Tibial nerve (tissue), 4 donors: ENCODE measurements at regions not wholly inside any gene's neighbourhood (a gene's known extent, or its start where the extent isn't known, plus 50 kb on each side); places are given as distances from the start of the nearest gene placed in this dataset.

Experiments used
- DNase-seq, 2 donors: peaks; one replicate each; pipeline ENCODE4 v3.0.0-alpha.2; 2019; ENCODE audit warnings: low spot score in 2 of 2
- H3K27ac ChIP-seq, 4 donors: fragments of 200-600 bp; sonication (generic) in 3 of 4; one replicate each; pipeline ENCODE4 v1.5.1; 2017 to 2019; ENCODE audit warnings: mild to moderate bottlenecking in 1 of 4
- H3K27me3 ChIP-seq, 2 donors: fragments of 200-600 bp; sonication (generic) in 1 of 2; one replicate each; pipeline versions ENCODE4 v1.5.1 to v1.6.0; 2017 to 2019
- H3K36me3 ChIP-seq, 3 donors: fragments of 200-600 bp; sonication (generic); one replicate each; pipeline ENCODE4 v1.5.1; 2018 to 2019
- H3K4me1 ChIP-seq, 4 donors: fragments of 200-600 bp; sonication (generic) in 3 of 4; one replicate each; pipeline ENCODE4 v1.5.1; 2017 to 2019
- H3K4me3 ChIP-seq, 4 donors: fragments of 200-600 bp; sonication (generic) in 3 of 4; one replicate each; pipeline ENCODE4 v1.5.1; 2017 to 2019; ENCODE audit warnings: mild to moderate bottlenecking in 1 of 4, moderate library complexity in 1 of 4
- H3K9me3 ChIP-seq, 4 donors: fragments of 200-600 bp; sonication (generic) in 3 of 4; one replicate each; pipeline ENCODE4 v1.5.1; 2017 to 2019
- EP300 ChIP-seq, 2 donors: sonication (generic); formaldehyde crosslinking; IDR thresholded peaks; one replicate each; pipeline ENCODE4 v1.6.1; 2017; ENCODE audit warnings: antibody characterized with exemption in 2 of 2, mild to moderate bottlenecking in 1 of 2
- POLR2A ChIP-seq, 2 donors: fragments of 450-650 bp; IDR thresholded peaks; one replicate each; pipeline ENCODE4 v1.6.1; 2017; ENCODE audit warnings: antibody characterized with exemption in 2 of 2, mild to moderate bottlenecking in 2 of 2, moderate library complexity in 2 of 2
- WGBS, 2 donors: methylation state at CpG; one replicate each; pipeline ENCODE4 v1.1.5; 2018; 5-methylcytosine and 5-hydroxymethylcytosine counted together
- TF ChIP-seq, protein P1 (sequence below), 5 experiments: fragments of 200-600 bp in 3 of 5; fragments of 450-650 bp in 2 of 5; sonication (generic) in 3 of 5; IDR thresholded peaks; one replicate each; pipeline ENCODE4 v1.5.1; 2016 to 2019; ENCODE audit warnings: antibody characterized with exemption in 5 of 5, mild to moderate bottlenecking in 3 of 5, moderate library complexity in 2 of 5

- no peaks in the 10 kb centered on the region for H3K27me3 ChIP-seq
- H3K27ac ChIP-seq = no peak overlapping the region
- TF ChIP-seq, protein P1, sequence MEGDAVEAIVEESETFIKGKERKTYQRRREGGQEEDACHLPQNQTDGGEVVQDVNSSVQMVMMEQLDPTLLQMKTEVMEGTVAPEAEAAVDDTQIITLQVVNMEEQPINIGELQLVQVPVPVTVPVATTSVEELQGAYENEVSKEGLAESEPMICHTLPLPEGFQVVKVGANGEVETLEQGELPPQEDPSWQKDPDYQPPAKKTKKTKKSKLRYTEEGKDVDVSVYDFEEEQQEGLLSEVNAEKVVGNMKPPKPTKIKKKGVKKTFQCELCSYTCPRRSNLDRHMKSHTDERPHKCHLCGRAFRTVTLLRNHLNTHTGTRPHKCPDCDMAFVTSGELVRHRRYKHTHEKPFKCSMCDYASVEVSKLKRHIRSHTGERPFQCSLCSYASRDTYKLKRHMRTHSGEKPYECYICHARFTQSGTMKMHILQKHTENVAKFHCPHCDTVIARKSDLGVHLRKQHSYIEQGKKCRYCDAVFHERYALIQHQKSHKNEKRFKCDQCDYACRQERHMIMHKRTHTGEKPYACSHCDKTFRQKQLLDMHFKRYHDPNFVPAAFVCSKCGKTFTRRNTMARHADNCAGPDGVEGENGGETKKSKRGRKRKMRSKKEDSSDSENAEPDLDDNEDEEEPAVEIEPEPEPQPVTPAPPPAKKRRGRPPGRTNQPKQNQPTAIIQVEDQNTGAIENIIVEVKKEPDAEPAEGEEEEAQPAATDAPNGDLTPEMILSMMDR (IDR thresholded peaks at IDR 0.05) = no peak
- TF ChIP-seq POLR2A (IDR thresholded peaks at IDR 0.05) (no peak), EP300 (IDR thresholded peaks at IDR 0.05) (no peak)
- H3K36me3 ChIP-seq = no peaks in the 10 kb centered on the region
- 79 to 90% methylated on average over 1 of the region's 1 CpG for WGBS, 2 donors
- no peaks in the 10 kb centered on the region for H3K9me3 ChIP-seq
- no peaks in the 10 kb centered on the region for H3K4me1 ChIP-seq
- no peak overlapping the region for H3K4me3 ChIP-seq
- DNase-seq = no peak
Measured at GRCh38 chr5:167598166-167598565, 693.3 kb upstream of the WWC1 start.

- H3K27me3 ChIP-seq = no peaks in the 10 kb centered on the region
Measured at GRCh38 chr5:167602067-167602466, 689.4 kb upstream of the WWC1 start.

GRCh38 chr5:167603135-167603534 is 688.3 kb upstream of the WWC1 start:
- Histone ChIP-seq H3K27ac (no peak overlapping the region), H3K36me3 (no peaks in the 10 kb centered on the region), H3K4me1 (no peaks in the 10 kb centered on the region), H3K4me3 (no peak overlapping the region), H3K27me3 (no peaks in the 10 kb centered on the region), H3K9me3 (no peaks in the 10 kb centered on the region)
- TF ChIP-seq EP300 (IDR thresholded peaks at IDR 0.05) = no peak
- no peak for TF ChIP-seq POLR2A (IDR thresholded peaks at IDR 0.05)
- TF ChIP-seq, protein P1 (IDR thresholded peaks at IDR 0.05) = no peak
- 83 to 86% methylated on average over 4 of the region's 4 CpGs for WGBS, 2 donors
- DNase-seq = no peak

More at GRCh38 chr5:167602067-167602466, 689.4 kb upstream of the WWC1 start:
- Histone ChIP-seq H3K4me3 (peak overlapping the region in 1 of 4 donors; percentile 0), H3K4me1 (no peaks in the 10 kb centered on the region), H3K27ac (no peak overlapping the region), H3K9me3 (no peaks in the 10 kb centered on the region), H3K36me3 (no peaks in the 10 kb centered on the region)
- no peak for DNase-seq
- no peak for TF ChIP-seq EP300 (IDR thresholded peaks at IDR 0.05)
- TF ChIP-seq, protein P1 (IDR thresholded peaks at IDR 0.05) = no peak
- TF ChIP-seq POLR2A (IDR thresholded peaks at IDR 0.05) = no peak
- WGBS, 2 donors = 39 to 40% methylated on average over 9 of the region's 9 CpGs

DNA sequence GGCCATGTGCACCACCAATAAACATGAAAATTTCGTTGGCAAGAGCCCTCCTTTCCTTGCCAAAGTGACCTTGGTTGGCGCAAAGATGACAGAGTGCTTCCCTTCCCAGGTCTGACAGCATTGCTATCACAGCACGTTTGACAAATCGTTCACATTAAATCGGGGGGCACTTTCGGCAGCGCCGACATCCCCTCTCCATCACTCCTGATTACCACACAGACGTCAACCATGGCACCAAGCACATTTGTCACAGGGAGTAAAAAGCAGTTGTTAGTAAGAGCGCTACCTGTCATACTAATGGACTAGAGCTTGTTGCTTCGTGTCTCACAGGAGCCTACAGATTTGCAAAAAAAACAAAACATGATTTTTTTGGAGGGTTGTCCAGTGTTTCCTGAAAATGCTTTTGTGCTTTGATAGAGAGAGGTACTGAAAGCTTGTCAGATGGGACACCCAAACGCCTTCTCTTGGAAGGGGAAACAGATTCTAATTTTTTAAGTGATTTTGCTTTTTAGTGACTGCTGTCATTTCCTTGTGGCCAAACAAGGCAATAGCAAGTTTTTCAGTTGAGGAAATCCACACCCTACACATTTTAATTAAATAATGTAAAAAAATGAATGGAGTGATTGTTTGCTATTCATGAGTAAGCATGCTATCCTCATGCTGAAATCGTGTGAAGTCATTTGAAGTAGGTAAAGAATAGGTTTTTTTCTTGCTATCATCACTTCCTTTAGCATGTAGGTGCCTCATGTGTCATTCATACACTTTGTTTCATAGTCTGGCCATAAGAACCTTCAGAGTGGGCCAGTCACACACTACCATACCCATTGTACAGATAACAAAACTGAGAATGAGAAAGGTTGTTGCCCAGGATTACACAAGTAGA is 682.8 kb upstream of the WWC1 start:
- Histone ChIP-seq H3K27me3 (no peaks in the 10 kb centered on the region), H3K36me3 (no peaks in the 10 kb centered on the region), H3K9me3 (no peaks in the 10 kb centered on the region), H3K4me1 (no peaks in the 10 kb centered on the region), H3K27ac (no peak overlapping the region), H3K4me3 (no peak overlapping the region)
- DNase-seq = no peak
- TF ChIP-seq EP300 (IDR thresholded peaks at IDR 0.05) (no peak), POLR2A (IDR thresholded peaks at IDR 0.05) (no peak)
- TF ChIP-seq, protein P1 (IDR thresholded peaks at IDR 0.05) = no peak
- 85 to 90% methylated on average over 13 of the region's 13 CpGs for WGBS, 2 donors

GRCh38 chr5:167614294-167615021 is 677.0 kb upstream of the WWC1 start:
- H3K27ac ChIP-seq = peak overlapping the region in 1 of 4 donors; percentile 5
- no peaks in the 10 kb centered on the region for H3K9me3 ChIP-seq
- H3K27me3 ChIP-seq = no peaks in the 10 kb centered on the region
- peak overlapping the region in 1 of 4 donors; percentile 8 for H3K4me3 ChIP-seq
- no peak for TF ChIP-seq EP300 (IDR thresholded peaks at IDR 0.05)
- TF ChIP-seq, protein P1 (IDR thresholded peaks at IDR 0.05) = no peak
- TF ChIP-seq POLR2A (IDR thresholded peaks at IDR 0.05) = no peak
- no peaks in the 10 kb centered on the region for H3K36me3 ChIP-seq
- H3K4me1 ChIP-seq = no peaks in the 10 kb centered on the region
- no peak for DNase-seq
- 59% methylated on average over 8 of the region's 8 CpGs for WGBS, 2 donors
